WTC11 (cell line): ENCODE measurements at regions not wholly inside any gene's neighbourhood (a gene's known extent, or its start where the extent isn't known, plus 50 kb on each side); places are given as distances from the start of the nearest gene placed in this dataset.

Experiments used
- ATAC-seq: fragments of 200-7000 bp; cut with Tn5 transposase; 2 replicates; pipeline ENCODE4 v1.10.0; 2021; ENCODE audit warnings: mild to moderate bottlenecking, moderate library complexity
- CTCF ChIA-PET: fragments of 300-600 bp; sonication (Branson Sonifier 250); formaldehyde crosslinking; loops from one replicate; lab custom pipeline; 2021; ENCODE audit warnings: antibody characterized with exemption; lab: Charles Lee
- POLR2A ChIA-PET: fragments of 350-600 bp; sonication (Branson Sonifier 250); formaldehyde crosslinking; loops from one replicate; lab custom pipeline; 2021; ENCODE audit warnings: antibody characterized with exemption; lab: Charles Lee
- DNase-seq: peaks from one replicate; pipeline ENCODE4 v3.0.0; 2021; ENCODE audit warnings: low spot score
- H3K27ac Mint-ChIP-seq: 2 replicates; pipeline ENCODE4 v1.8.0; 2021; ENCODE audit warnings: mixed read lengths
- H3K27me3 Mint-ChIP-seq: 2 replicates; pipeline ENCODE4 v1.8.0; 2021; ENCODE audit warnings: low read depth, mild to moderate bottlenecking, moderate library complexity, mixed read lengths
- H3K36me3 Mint-ChIP-seq: 2 replicates; pipeline ENCODE4 v1.8.0; 2021; ENCODE audit warnings: mixed read lengths
- H3K4me1 Mint-ChIP-seq: 2 replicates; pipeline ENCODE4 v1.8.0; 2022; ENCODE audit warnings: mixed read lengths
- H3K4me3 Mint-ChIP-seq: 2 replicates; pipeline ENCODE4 v1.8.0; 2021; ENCODE audit warnings: mild to moderate bottlenecking, moderate library complexity, mixed read lengths
- H3K9me3 Mint-ChIP-seq: 2 replicates; pipeline ENCODE4 v1.8.0; 2021; ENCODE audit warnings: mixed read lengths
- CREB1 ChIP-seq: sonication (generic); formaldehyde crosslinking; IDR thresholded peaks from 2 replicates; pipeline ENCODE4 v1.8.0; 2023; ENCODE audit warnings: mild to moderate bottlenecking, missing genetic modification reagents
- CREM ChIP-seq: sonication (generic); formaldehyde crosslinking; IDR thresholded peaks from 2 replicates; pipeline ENCODE4 v1.8.1; 2022; ENCODE audit warnings: mild to moderate bottlenecking, missing genetic modification reagents, moderate library complexity
- GTF2I ChIP-seq: fragments of 250-450 bp; sonication (Bioruptor Pico); conservative IDR thresholded peaks from 2 replicates; pipeline ENCODE4 v1.4.0; 2021; ENCODE audit warnings: mild to moderate bottlenecking
- MXD4 ChIP-seq: fragments of 250-450 bp; sonication (Bioruptor Pico); IDR thresholded peaks from 2 replicates; pipeline ENCODE4 v1.8.0; 2021; ENCODE audit warnings: mild to moderate bottlenecking, moderate library complexity, borderline replicate concordance
- RORB ChIP-seq: fragments of 250-450 bp; sonication (Bioruptor Pico); IDR thresholded peaks from 2 replicates; pipeline ENCODE4 v1.9.0; 2021; ENCODE audit warnings: mild to moderate bottlenecking
- TCF7 ChIP-seq: sonication (generic); formaldehyde crosslinking; IDR thresholded peaks from 2 replicates; pipeline ENCODE4 v1.8.0; 2022; ENCODE audit warnings: mild to moderate bottlenecking, low read depth, missing genetic modification reagents, moderate library complexity
- TEAD1 ChIP-seq: sonication (generic); formaldehyde crosslinking; IDR thresholded peaks from 2 replicates; pipeline ENCODE4 v1.8.0; 2022; ENCODE audit warnings: mild to moderate bottlenecking, missing genetic modification reagents
- ZNF121 ChIP-seq: sonication (generic); formaldehyde crosslinking; IDR thresholded peaks from 2 replicates; pipeline ENCODE4 v1.8.0; 2023; ENCODE audit warnings: missing genetic modification reagents
- ZNF232 ChIP-seq: sonication (generic); formaldehyde crosslinking; IDR thresholded peaks from 2 replicates; pipeline ENCODE4 v1.8.0; 2022; ENCODE audit warnings: mild to moderate bottlenecking, missing genetic modification reagents
- ZNF263 ChIP-seq: sonication (generic); formaldehyde crosslinking; IDR thresholded peaks from 2 replicates; pipeline ENCODE4 v1.8.1; 2022; ENCODE audit warnings: low read depth, mild to moderate bottlenecking, moderate library complexity, missing genetic modification reagents
- ZNF416 ChIP-seq: fragments of 250-450 bp; sonication (Bioruptor Pico); IDR thresholded peaks from 2 replicates; pipeline ENCODE4 v1.9.0; 2021; ENCODE audit warnings: mild to moderate bottlenecking, inconsistent platforms
- TF ChIP-seq, protein P1 (sequence below): sonication (generic); formaldehyde crosslinking; IDR thresholded peaks from 2 replicates; pipeline ENCODE4 v1.8.0; 2022; ENCODE audit warnings: mild to moderate bottlenecking, missing genetic modification reagents
- TF ChIP-seq, protein P2 (sequence below): fragments of 250-450 bp; sonication (Bioruptor Pico); IDR thresholded peaks from 2 replicates; pipeline ENCODE4 v1.9.0; 2021; ENCODE audit warnings: mild to moderate bottlenecking
- TF ChIP-seq, protein P3 (sequence below): fragments of 250-450 bp; sonication (Bioruptor Pico); IDR thresholded peaks from 2 replicates; pipeline ENCODE4 v1.9.0; 2021; ENCODE audit warnings: moderate library complexity, mild to moderate bottlenecking, inconsistent platforms, borderline replicate concordance
- TF ChIP-seq, protein P4 (sequence below): sonication (generic); formaldehyde crosslinking; IDR thresholded peaks from 2 replicates; pipeline ENCODE4 v1.8.1; 2023; ENCODE audit warnings: mild to moderate bottlenecking, moderate library complexity, missing genetic modification reagents
- TF ChIP-seq, protein P5 (sequence below): sonication (generic); formaldehyde crosslinking; IDR thresholded peaks from 2 replicates; pipeline ENCODE4 v1.8.0; 2022; ENCODE audit warnings: mild to moderate bottlenecking, missing genetic modification reagents

DNA sequence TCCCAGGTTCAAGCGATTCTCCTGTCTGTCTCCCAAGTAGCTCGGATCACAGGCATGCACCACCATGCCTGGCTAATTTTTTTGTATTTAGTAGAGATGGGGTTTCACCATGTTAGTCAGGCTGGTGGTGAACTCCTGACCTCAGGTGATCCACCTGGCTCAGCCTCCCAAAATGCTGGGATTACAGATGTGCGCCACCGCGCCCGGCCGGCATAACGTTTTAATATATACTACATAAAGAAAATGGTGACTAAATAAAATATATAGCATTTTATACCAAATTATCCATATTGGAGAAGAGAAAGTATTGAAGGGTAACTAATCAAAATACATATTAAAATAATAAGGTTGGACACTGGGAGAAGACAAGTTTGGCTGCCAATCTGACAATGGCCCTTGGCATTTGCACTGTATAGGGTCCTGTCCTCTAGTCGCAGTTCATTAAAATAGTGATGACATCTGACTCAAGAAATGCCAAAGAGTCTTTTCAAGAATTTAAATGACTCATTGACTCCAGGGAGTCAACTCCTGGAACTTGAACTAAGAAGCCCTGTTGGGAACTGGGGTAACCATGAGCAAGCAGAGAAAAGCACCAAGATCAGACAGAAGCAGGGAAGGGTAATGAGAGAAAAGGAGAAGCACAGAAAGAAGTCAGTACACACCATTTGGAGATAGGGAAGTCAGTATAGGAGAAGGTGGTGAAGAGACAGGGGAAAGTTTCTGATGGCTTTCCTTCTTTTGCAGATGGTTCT, 91.1 kb downstream of the CH25H start:
- ATAC-seq (no peak), DNase-seq (no peak)
- H3K4me1 Mint-ChIP-seq = no peaks in the 10 kb centered on the region
- H3K9me3 Mint-ChIP-seq = no peaks in the 10 kb centered on the region
- no peak overlapping the region for H3K27ac Mint-ChIP-seq
- no peaks in the 10 kb centered on the region for H3K36me3 Mint-ChIP-seq
- no peak overlapping the region for H3K4me3 Mint-ChIP-seq
- H3K27me3 Mint-ChIP-seq = no peaks in the 10 kb centered on the region
- ChIA-PET POLR2A (no interaction called here), CTCF (no interaction called here)
- TF ChIP-seq CREM (CRISPR knock-in tag) (no peak), ZNF232 (CRISPR knock-in tag) (no peak), ZNF416 (CRISPR knock-in tag) (no peak), CREB1 (CRISPR knock-in tag) (no peak), ZNF263 (CRISPR knock-in tag) (no peak), TEAD1 (no peak), RORB (CRISPR knock-in tag) (no peak), ZNF121 (CRISPR knock-in tag) (no peak)
- TF ChIP-seq, protein P1, sequence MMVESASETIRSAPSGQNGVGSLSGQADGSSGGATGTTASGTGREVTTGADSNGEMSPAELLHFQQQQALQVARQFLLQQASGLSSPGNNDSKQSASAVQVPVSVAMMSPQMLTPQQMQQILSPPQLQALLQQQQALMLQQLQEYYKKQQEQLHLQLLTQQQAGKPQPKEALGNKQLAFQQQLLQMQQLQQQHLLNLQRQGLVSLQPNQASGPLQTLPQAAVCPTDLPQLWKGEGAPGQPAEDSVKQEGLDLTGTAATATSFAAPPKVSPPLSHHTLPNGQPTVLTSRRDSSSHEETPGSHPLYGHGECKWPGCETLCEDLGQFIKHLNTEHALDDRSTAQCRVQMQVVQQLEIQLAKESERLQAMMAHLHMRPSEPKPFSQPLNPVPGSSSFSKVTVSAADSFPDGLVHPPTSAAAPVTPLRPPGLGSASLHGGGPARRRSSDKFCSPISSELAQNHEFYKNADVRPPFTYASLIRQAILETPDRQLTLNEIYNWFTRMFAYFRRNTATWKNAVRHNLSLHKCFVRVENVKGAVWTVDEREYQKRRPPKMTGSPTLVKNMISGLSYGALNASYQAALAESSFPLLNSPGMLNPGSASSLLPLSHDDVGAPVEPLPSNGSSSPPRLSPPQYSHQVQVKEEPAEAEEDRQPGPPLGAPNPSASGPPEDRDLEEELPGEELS (CRISPR knock-in tag) = no peak
- TF ChIP-seq, protein P2, sequence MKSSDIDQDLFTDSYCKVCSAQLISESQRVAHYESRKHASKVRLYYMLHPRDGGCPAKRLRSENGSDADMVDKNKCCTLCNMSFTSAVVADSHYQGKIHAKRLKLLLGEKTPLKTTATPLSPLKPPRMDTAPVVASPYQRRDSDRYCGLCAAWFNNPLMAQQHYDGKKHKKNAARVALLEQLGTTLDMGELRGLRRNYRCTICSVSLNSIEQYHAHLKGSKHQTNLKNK (CRISPR knock-in tag) = no peak
- TF ChIP-seq, protein P3, sequence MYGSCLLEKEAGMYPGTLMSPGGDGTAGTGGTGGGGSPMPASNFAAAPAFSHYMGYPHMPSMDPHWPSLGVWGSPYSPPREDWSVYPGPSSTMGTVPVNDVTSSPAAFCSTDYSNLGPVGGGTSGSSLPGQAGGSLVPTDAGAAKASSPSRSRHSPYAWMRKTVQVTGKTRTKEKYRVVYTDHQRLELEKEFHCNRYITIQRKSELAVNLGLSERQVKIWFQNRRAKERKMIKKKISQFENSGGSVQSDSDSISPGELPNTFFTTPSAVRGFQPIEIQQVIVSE = no peak

DNA sequence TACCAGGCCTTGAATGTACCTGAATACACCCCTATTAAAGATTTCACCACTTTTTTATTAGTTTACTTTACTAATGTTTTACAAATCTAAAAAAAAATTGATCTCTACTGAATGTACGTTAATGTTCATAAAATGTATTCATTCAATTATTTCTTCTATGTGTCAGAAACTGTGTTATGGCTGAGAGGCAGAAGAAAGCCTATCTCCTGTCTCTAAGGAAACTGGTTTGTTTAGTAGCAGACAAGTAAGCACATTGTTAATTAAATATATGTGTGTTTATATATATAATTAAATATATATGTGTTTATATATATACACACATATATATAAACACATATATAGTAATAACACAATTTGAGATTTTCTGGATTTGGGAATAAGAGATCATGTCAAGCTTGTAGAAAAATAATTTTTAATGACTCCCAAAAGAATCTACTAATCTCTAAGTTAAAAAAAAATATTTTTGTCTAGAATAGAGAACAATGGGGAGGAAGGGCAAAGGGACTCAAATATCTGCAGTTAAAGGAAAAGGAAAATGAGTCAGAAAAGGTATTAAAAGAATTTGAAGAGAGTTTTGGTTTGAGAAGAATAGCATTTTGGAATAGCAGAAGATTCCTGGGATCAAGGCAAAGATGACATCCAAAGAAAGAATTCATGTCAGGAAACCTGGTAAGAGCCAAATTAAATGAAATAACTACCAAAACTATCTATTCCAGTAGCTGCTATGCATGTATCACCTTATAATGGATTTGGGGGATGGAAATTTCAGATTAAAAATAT, 92.1 kb downstream of the CH25H start:
- Mint-ChIP-seq H3K9me3 (no peaks in the 10 kb centered on the region), H3K27ac (no peak overlapping the region), H3K27me3 (no peaks in the 10 kb centered on the region), H3K36me3 (no peaks in the 10 kb centered on the region), H3K4me3 (no peak overlapping the region), H3K4me1 (no peaks in the 10 kb centered on the region)
- DNase-seq (no peak), ATAC-seq (no peak)
- TF ChIP-seq CREB1 (CRISPR knock-in tag) (no peak), GTF2I (CRISPR knock-in tag) (no peak), MXD4 (no peak), TCF7 (CRISPR knock-in tag) (no peak), TEAD1 (no peak)
- TF ChIP-seq, protein P4, sequence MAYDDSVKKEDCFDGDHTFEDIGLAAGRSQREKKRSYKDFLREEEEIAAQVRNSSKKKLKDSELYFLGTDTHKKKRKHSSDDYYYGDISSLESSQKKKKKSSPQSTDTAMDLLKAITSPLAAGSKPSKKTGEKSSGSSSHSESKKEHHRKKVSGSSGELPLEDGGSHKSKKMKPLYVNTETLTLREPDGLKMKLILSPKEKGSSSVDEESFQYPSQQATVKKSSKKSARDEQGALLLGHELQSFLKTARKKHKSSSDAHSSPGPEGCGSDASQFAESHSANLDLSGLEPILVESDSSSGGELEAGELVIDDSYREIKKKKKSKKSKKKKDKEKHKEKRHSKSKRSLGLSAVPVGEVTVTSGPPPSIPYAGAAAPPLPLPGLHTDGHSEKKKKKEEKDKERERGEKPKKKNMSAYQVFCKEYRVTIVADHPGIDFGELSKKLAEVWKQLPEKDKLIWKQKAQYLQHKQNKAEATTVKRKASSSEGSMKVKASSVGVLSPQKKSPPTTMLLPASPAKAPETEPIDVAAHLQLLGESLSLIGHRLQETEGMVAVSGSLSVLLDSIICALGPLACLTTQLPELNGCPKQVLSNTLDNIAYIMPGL (CRISPR knock-in tag) = no peak
- POLR2A ChIA-PET = no interaction called here
- CTCF ChIA-PET = no interaction called here

DNA sequence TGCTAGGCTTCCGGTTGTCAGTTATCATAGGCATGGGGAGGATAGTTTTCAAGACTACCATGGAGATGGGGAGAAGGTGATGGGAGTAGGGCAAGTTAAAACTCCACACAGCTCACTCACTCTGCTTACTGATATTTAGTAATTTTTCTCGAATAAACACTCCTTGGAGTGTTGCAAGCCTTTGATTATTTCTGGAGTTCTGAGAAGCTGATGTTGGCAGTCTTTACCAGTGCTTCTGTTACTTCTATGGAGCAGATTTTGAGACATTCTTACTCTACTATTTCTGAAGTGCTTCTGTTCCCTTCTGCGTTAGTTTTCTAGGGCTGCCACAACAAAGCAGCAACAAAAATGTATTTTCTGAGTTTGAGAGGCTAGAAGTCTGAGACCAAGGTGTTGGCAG, 104.4 kb downstream of the CH25H start:
- Mint-ChIP-seq H3K27me3 (no peaks in the 10 kb centered on the region), H3K27ac (no peak overlapping the region), H3K9me3 (peaks cover 8% of the 10 kb centered on the region; the same call in 1 of the 2 replicates), H3K36me3 (peaks cover 2% of the 10 kb centered on the region; the same call in 1 of the 2 replicates), H3K4me3 (no peak overlapping the region), H3K4me1 (no peaks in the 10 kb centered on the region)
- ATAC-seq (no peak), DNase-seq (no peak)
- CTCF ChIA-PET = no interaction called here
- TF ChIP-seq, protein P5, sequence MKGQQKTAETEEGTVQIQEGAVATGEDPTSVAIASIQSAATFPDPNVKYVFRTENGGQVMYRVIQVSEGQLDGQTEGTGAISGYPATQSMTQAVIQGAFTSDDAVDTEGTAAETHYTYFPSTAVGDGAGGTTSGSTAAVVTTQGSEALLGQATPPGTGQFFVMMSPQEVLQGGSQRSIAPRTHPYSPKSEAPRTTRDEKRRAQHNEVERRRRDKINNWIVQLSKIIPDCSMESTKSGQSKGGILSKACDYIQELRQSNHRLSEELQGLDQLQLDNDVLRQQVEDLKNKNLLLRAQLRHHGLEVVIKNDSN (CRISPR knock-in tag) = no peak
- POLR2A ChIA-PET = no interaction called here
